GM13977 (cell line): ENCODE measurements at regions not wholly inside any gene's neighbourhood (a gene's known extent, or its start where the extent isn't known, plus 50 kb on each side); places are given as distances from the start of the nearest gene placed in this dataset.

Source experiments
- DNase-seq: peaks from one replicate; pipeline ENCODE4 v3.0.0; 2012; ENCODE audit warnings: low spot score
- in situ Hi-C: fragments of 300-500 bp; cut with MboI; formaldehyde crosslinking; loops from one replicate; pipeline ENCODE4 v1.12.0; 2022; ENCODE audit warnings: low sequenced_read_pairs, low pct_unique_long_range_greater_than_20kb, mixed read lengths, inconsistent platforms; ENCODE audit not compliant: unreplicated experiment
- TF ChIP-seq, protein P1 (sequence below): IDR thresholded peaks from 2 replicates; pipeline ENCODE4 v1.5.1; 2012; ENCODE audit warnings: mild to moderate bottlenecking, control low read depth; ENCODE audit not compliant: insufficient read depth; ENCODE audit errors: extremely low read depth, missing control alignments

DNA sequence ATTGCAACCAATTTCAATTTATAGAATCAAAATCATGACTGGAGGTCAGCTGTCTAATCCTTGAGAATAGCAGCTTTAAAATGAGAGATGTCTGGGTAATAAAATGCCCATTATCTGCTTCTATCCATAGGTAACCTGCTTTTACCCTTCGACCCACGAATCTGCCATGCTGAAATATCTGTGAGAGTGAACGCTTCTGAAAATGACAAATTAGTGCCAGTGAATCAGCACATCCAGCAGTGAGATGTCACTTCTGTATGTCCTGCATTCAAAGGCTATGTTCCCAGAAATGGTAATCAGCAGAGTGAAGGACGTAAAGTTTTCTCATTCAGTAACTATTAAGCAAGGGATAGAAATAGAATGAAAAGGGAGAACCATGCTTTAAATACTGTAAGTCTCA is 532.4 kb upstream of the ITGA1 start:
- TF ChIP-seq, protein P1, sequence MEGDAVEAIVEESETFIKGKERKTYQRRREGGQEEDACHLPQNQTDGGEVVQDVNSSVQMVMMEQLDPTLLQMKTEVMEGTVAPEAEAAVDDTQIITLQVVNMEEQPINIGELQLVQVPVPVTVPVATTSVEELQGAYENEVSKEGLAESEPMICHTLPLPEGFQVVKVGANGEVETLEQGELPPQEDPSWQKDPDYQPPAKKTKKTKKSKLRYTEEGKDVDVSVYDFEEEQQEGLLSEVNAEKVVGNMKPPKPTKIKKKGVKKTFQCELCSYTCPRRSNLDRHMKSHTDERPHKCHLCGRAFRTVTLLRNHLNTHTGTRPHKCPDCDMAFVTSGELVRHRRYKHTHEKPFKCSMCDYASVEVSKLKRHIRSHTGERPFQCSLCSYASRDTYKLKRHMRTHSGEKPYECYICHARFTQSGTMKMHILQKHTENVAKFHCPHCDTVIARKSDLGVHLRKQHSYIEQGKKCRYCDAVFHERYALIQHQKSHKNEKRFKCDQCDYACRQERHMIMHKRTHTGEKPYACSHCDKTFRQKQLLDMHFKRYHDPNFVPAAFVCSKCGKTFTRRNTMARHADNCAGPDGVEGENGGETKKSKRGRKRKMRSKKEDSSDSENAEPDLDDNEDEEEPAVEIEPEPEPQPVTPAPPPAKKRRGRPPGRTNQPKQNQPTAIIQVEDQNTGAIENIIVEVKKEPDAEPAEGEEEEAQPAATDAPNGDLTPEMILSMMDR, result no peak
- DNase-seq, result no peak
- in situ Hi-C loops, result no loop called here

DNA sequence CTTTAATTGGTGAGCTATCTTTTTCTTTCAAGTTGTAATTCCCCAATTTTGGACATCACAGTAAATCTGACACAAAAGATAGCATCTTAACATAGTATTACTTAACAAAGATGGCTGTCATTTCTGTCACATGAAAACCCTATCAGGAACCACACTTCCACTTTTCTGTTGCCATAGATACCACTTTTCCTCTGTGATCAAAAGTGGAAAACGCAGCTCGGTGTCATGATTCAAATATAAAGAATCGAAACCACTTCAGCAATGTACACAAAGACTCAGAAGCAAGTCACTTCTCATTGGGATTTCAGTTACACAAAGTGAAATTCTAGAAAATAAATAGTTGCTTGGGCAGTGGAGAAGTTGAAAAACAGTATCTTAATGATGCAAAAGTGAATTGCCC is 524.9 kb upstream of the ITGA1 start:
- in situ Hi-C loops, result no loop called here
- TF ChIP-seq, protein P1, result no peak
- no peak for DNase-seq

- in situ Hi-C loops, result no loop called here
- TF ChIP-seq, protein P1, result no peak
- DNase-seq, result no peak
Observed at GRCh38 chr5:52269401-52269800, 518.3 kb upstream of the ITGA1 start.

- TF ChIP-seq, protein P1, result no peak
- DNase-seq, result no peak
- in situ Hi-C loops, result no loop called here
Observed at GRCh38 chr5:52269859-52270258, 517.9 kb upstream of the ITGA1 start.

DNA sequence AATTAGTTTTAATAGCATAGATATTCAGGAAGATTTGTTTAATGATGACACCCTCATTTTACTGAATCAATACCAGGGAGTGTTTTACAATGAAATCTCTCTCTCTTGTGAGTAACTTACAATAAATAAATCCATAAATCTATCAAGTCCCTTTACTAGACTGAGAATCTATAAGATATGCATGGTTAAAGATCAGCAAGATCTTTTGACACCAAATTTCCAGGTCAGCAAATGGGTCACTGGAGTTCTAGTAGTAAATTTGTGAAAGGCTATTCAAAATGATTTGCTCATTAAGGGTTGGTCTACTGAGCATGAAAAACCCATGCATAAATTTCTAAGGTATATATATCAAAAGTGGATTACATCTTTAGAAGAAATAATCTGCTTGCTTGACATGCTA is 512.1 kb upstream of the ITGA1 start:
- DNase-seq, result no peak
- TF ChIP-seq, protein P1, result no peak
- in situ Hi-C loops, result no loop called here

GRCh38 chr5:52277101-52277500 is 510.6 kb upstream of the ITGA1 start:
- in situ Hi-C loops, result no loop called here
- DNase-seq, result no peak
- TF ChIP-seq, protein P1, result no peak

GRCh38 chr5:52282647-52283046 is 505.1 kb upstream of the ITGA1 start:
- TF ChIP-seq, protein P1, result no peak
- in situ Hi-C loops, result no loop called here
- no peak for DNase-seq
